ENCODE measurements at regions not wholly inside any gene's neighbourhood (a gene's known extent, or its start where the extent isn't known, plus 50 kb on each side); places are given as distances from the start of the nearest gene placed in this dataset.

DNA sequence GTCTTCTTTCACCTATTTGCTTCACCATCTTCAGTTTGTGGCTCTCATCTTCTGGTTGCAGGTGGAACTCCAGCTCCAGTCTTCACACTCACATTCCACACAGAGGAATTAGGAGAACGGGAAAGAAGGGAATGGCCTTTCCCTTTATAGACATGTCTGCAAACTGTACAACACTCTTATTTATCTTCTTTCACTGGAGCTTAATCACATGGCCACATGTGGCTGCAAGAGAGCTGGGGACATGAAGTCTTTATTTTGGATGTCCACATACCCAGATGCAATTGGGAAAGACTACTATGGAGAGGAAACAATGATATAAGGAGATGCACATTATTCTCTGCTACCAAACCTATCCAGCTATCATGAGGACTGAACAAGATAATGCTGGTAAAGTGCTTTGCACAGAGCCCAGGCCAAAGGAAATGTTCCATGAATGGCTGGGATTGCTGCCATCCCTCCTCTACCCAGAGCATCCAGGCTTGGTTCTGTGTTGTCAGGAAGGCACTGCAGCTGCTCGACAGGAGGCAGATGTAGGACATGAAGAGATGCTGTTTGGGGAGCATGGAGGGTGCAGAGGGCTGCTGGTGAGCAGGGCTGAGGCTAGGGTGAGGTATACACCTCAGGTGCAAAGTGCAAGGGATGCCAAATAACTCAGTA is 183.8 kb upstream of the TBX20 start:
- TF ChIP-seq, protein P1, sequence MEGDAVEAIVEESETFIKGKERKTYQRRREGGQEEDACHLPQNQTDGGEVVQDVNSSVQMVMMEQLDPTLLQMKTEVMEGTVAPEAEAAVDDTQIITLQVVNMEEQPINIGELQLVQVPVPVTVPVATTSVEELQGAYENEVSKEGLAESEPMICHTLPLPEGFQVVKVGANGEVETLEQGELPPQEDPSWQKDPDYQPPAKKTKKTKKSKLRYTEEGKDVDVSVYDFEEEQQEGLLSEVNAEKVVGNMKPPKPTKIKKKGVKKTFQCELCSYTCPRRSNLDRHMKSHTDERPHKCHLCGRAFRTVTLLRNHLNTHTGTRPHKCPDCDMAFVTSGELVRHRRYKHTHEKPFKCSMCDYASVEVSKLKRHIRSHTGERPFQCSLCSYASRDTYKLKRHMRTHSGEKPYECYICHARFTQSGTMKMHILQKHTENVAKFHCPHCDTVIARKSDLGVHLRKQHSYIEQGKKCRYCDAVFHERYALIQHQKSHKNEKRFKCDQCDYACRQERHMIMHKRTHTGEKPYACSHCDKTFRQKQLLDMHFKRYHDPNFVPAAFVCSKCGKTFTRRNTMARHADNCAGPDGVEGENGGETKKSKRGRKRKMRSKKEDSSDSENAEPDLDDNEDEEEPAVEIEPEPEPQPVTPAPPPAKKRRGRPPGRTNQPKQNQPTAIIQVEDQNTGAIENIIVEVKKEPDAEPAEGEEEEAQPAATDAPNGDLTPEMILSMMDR (IDR thresholded peaks at IDR 0.05) = no peak
- TF ChIP-seq POLR2A (IDR thresholded peaks at IDR 0.05) = no peak
